Bronchial epithelial cell (primary cell): ENCODE measurements at regions not wholly inside any gene's neighbourhood (a gene's known extent, or its start where the extent isn't known, plus 50 kb on each side); places are given as distances from the start of the nearest gene placed in this dataset.

Source experiments
- DNase-seq: peaks from one replicate; pipeline ENCODE4 v3.0.0-alpha.2; 2010; ENCODE audit warnings: low read depth
- FAIRE-seq: peaks from 2 replicates; lab custom pipeline; 2011; peaks lifted over from hg19 to GRCh38; lab: Jason Lieb, UNC
- H3K27me3 ChIP-seq: 2 replicates; pipeline ENCODE4 v1.5.1; 2011; ENCODE audit warnings: low read length; ENCODE audit not compliant: control insufficient read depth, insufficient read depth
- H3K36me3 ChIP-seq: 2 replicates; pipeline ENCODE4 v1.5.1; 2011; ENCODE audit warnings: low read length; ENCODE audit not compliant: control insufficient read depth, insufficient read depth
- H3K4me3 ChIP-seq: 2 replicates; pipeline ENCODE4 v1.5.1; 2011; ENCODE audit warnings: mild to moderate bottlenecking, low read depth, low read length, control low read depth
- CTCF ChIP-seq: IDR thresholded peaks from 2 replicates; pipeline ENCODE4 v1.5.1; 2011; ENCODE audit warnings: mild to moderate bottlenecking, moderate library complexity, low read length, control low read depth, inconsistent platforms; ENCODE audit not compliant: insufficient read depth, severe bottlenecking

- H3K4me3 ChIP-seq: no peak overlapping the region
- no peak for DNase-seq
- no peaks in the 10 kb centered on the region for H3K27me3 ChIP-seq
- no peak for FAIRE-seq
- no peaks in the 10 kb centered on the region for H3K36me3 ChIP-seq
- TF ChIP-seq CTCF: no peak
Observed at GRCh38 chr4:124183231-124183630, 529.3 kb downstream of the ANKRD50 start.

- DNase-seq: peak; percentile 17
- Histone ChIP-seq H3K27me3 (no peaks in the 10 kb centered on the region), H3K4me3 (no peak overlapping the region), H3K36me3 (no peaks in the 10 kb centered on the region)
- TF ChIP-seq CTCF: no peak
- no peak for FAIRE-seq
Observed at GRCh38 chr4:124183926-124184325, 528.6 kb downstream of the ANKRD50 start.

- H3K27me3 ChIP-seq: no peaks in the 10 kb centered on the region
- FAIRE-seq: no peak
- H3K4me3 ChIP-seq: no peak overlapping the region
- no peaks in the 10 kb centered on the region for H3K36me3 ChIP-seq
- no peak for TF ChIP-seq CTCF
- DNase-seq: no peak
Observed at GRCh38 chr4:124184792-124185191, 527.7 kb downstream of the ANKRD50 start.

GRCh38 chr4:124188595-124188994, 523.9 kb downstream of the ANKRD50 start:
- Histone ChIP-seq H3K27me3 (no peaks in the 10 kb centered on the region), H3K36me3 (no peaks in the 10 kb centered on the region), H3K4me3 (no peak overlapping the region)
- FAIRE-seq (no peak), DNase-seq (no peak)
- TF ChIP-seq CTCF: no peak

GRCh38 chr4:124189545-124189944, 523.0 kb downstream of the ANKRD50 start:
- Histone ChIP-seq H3K4me3 (no peak overlapping the region), H3K36me3 (no peaks in the 10 kb centered on the region), H3K27me3 (no peaks in the 10 kb centered on the region)
- FAIRE-seq: no peak
- DNase-seq: no peak
- no peak for TF ChIP-seq CTCF

- no peak overlapping the region for H3K4me3 ChIP-seq
- TF ChIP-seq CTCF: no peak
- no peaks in the 10 kb centered on the region for H3K36me3 ChIP-seq
- DNase-seq: peak; percentile 67
- H3K27me3 ChIP-seq: no peaks in the 10 kb centered on the region
- FAIRE-seq: no peak
Observed at GRCh38 chr4:124191329-124191728, 521.2 kb downstream of the ANKRD50 start.
